ENCODE measurements at regions not wholly inside any gene's neighbourhood (a gene's known extent, or its start where the extent isn't known, plus 50 kb on each side); places are given as distances from the start of the nearest gene placed in this dataset.

GRCh38 chrX:8913655-8914409 lies 112.6 kb upstream of the FAM9A start:
- peak; percentile 46 for DNase-seq (ENCODE audit: low read depth)
- H3K4me3 ChIP-seq (ENCODE audit: control insufficient read depth, low read depth, low read length), result no peak overlapping the region
- no peak for TF ChIP-seq CTCF (IDR thresholded peaks at IDR 0.05; ENCODE audit: control insufficient read depth, insufficient read depth, low read depth, low read length, missing control alignments)

- H3K4me3 ChIP-seq (ENCODE audit: control insufficient read depth, low read depth, low read length), result no peak overlapping the region
- no peak for DNase-seq (ENCODE audit: low read depth)
- no peak for TF ChIP-seq CTCF (IDR thresholded peaks at IDR 0.05; ENCODE audit: control insufficient read depth, insufficient read depth, low read depth, low read length, missing control alignments)
Observed at GRCh38 chrX:8907688-8908087, 106.5 kb upstream of the FAM9A start.

- no peak for TF ChIP-seq CTCF (IDR thresholded peaks at IDR 0.05; ENCODE audit: control insufficient read depth, insufficient read depth, low read depth, low read length, missing control alignments)
- H3K4me3 ChIP-seq (ENCODE audit: control insufficient read depth, low read depth, low read length), result no peak overlapping the region
- no peak for DNase-seq (ENCODE audit: low read depth)
Observed at GRCh38 chrX:8906299-8906938, 105.2 kb upstream of the FAM9A start.

GRCh38 chrX:8897259-8897658 lies 96.1 kb upstream of the FAM9A start:
- DNase-seq (ENCODE audit: low read depth), result no peak
- TF ChIP-seq CTCF (IDR thresholded peaks at IDR 0.05; ENCODE audit: control insufficient read depth, insufficient read depth, low read depth, low read length, missing control alignments), result no peak
- no peak overlapping the region for H3K4me3 ChIP-seq (ENCODE audit: control insufficient read depth, low read depth, low read length)

- TF ChIP-seq CTCF (IDR thresholded peaks at IDR 0.05; ENCODE audit: control insufficient read depth, insufficient read depth, low read depth, low read length, missing control alignments), result no peak
- H3K4me3 ChIP-seq (ENCODE audit: control insufficient read depth, low read depth, low read length), result no peak overlapping the region
Observed at GRCh38 chrX:8890794-8891193, 89.6 kb upstream of the FAM9A start.

GRCh38 chrX:8887004-8887403 lies 85.8 kb upstream of the FAM9A start:
- no peak for TF ChIP-seq CTCF (IDR thresholded peaks at IDR 0.05; ENCODE audit: control insufficient read depth, insufficient read depth, low read depth, low read length, missing control alignments)
- no peak for DNase-seq (ENCODE audit: low read depth)
- no peak overlapping the region for H3K4me3 ChIP-seq (ENCODE audit: control insufficient read depth, low read depth, low read length)

More at GRCh38 chrX:8890794-8891193, 89.6 kb upstream of the FAM9A start:
- no peak for DNase-seq (ENCODE audit: low read depth)

Measured in AG09309 (cell line).